Parathyroid adenoma (tissue), 2 donors: ENCODE measurements at regions not wholly inside any gene's neighbourhood (a gene's known extent, or its start where the extent isn't known, plus 50 kb on each side); places are given as distances from the start of the nearest gene placed in this dataset.

Experiments used
- H2AFZ ChIP-seq: fragments of 300-600 bp; sonication (generic); one replicate; pipeline ENCODE4 v1.7.0; 2017; ENCODE audit warnings: antibody characterized with exemption, mild to moderate bottlenecking
- H3K27ac ChIP-seq: fragments of 300-600 bp; sonication (generic); one replicate; pipeline ENCODE4 v1.7.0; 2017
- H3K27me3 ChIP-seq: fragments of 300-600 bp; sonication (generic); one replicate; pipeline ENCODE4 v1.7.0; 2017; ENCODE audit warnings: low read length; ENCODE audit not compliant: control insufficient read depth, insufficient read depth
- H3K36me3 ChIP-seq: fragments of 300-600 bp; sonication (generic); one replicate; pipeline ENCODE4 v1.7.0; 2017; ENCODE audit warnings: low read length; ENCODE audit not compliant: control insufficient read depth, insufficient read depth
- H3K4me1 ChIP-seq: fragments of 300-600 bp; sonication (generic); one replicate; pipeline ENCODE4 v1.7.0; 2017; ENCODE audit warnings: control low read depth
- H3K4me2 ChIP-seq: fragments of 300-600 bp; sonication (generic); one replicate; pipeline ENCODE4 v1.7.0; 2017; ENCODE audit warnings: low read length
- H3K4me3 ChIP-seq: fragments of 300-600 bp; sonication (generic); one replicate; pipeline ENCODE4 v1.7.0; 2017; ENCODE audit warnings: low read depth, low read length
- H3K79me2 ChIP-seq: fragments of 300-600 bp; sonication (generic); one replicate; pipeline ENCODE4 v1.7.0; 2017; ENCODE audit warnings: control low read depth
- H3K9ac ChIP-seq: fragments of 300-600 bp; sonication (generic); one replicate; pipeline ENCODE4 v1.7.0; 2017; ENCODE audit warnings: mild to moderate bottlenecking
- H3K9me3 ChIP-seq: fragments of 300-600 bp; sonication (generic); one replicate; pipeline ENCODE4 v1.7.0; 2017; ENCODE audit warnings: low read length; ENCODE audit not compliant: control insufficient read depth
- CTCF ChIP-seq: fragments of 300-600 bp; sonication (generic); IDR thresholded peaks from one replicate; pipeline ENCODE4 v1.7.0; 2017; ENCODE audit warnings: antibody characterized with exemption, mild to moderate bottlenecking
- donor health status: primary hyperparathyroidism.

GRCh38 chr1:88052167-88052566, 631.9 kb upstream of the PKN2 start:
- H3K79me2 ChIP-seq: no peaks in the 10 kb centered on the region
- no peak overlapping the region for H2AFZ ChIP-seq
- H3K9me3 ChIP-seq: no peaks in the 10 kb centered on the region
- H3K27ac ChIP-seq: no peak overlapping the region
- H3K4me1 ChIP-seq: no peaks in the 10 kb centered on the region
- H3K36me3 ChIP-seq: no peaks in the 10 kb centered on the region
- no peak overlapping the region for H3K4me3 ChIP-seq
- H3K27me3 ChIP-seq: no peaks in the 10 kb centered on the region
- TF ChIP-seq CTCF: no peak
- H3K4me2 ChIP-seq: no peak overlapping the region
- H3K9ac ChIP-seq: no peak overlapping the region

DNA sequence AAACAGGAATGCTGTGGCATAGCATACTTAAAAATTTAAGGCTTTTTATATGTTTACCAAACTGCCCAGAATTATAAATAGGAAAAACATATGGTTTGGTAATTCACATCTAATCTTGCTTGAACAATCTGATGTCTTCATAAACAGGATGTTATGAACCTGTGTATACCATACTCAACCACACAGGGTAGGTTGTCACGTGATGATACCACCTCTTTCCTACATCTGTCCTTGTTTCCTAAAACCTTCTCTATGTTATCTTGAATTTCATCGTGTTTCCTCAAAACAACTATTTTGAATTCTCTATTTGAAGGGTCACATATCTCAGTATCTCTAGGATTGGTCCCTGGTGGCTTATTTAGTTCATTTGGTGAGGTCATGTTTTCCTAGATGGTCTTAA, 631.0 kb upstream of the PKN2 start:
- no peaks in the 10 kb centered on the region for H3K4me1 ChIP-seq
- no peaks in the 10 kb centered on the region for H3K9me3 ChIP-seq
- H3K36me3 ChIP-seq: no peaks in the 10 kb centered on the region
- no peaks in the 10 kb centered on the region for H3K79me2 ChIP-seq
- no peaks in the 10 kb centered on the region for H3K27me3 ChIP-seq
- no peak for TF ChIP-seq CTCF
- no peak overlapping the region for H2AFZ ChIP-seq
- no peak overlapping the region for H3K4me3 ChIP-seq
- H3K9ac ChIP-seq: no peak overlapping the region
- H3K4me2 ChIP-seq: no peak overlapping the region
- H3K27ac ChIP-seq: no peak overlapping the region

DNA sequence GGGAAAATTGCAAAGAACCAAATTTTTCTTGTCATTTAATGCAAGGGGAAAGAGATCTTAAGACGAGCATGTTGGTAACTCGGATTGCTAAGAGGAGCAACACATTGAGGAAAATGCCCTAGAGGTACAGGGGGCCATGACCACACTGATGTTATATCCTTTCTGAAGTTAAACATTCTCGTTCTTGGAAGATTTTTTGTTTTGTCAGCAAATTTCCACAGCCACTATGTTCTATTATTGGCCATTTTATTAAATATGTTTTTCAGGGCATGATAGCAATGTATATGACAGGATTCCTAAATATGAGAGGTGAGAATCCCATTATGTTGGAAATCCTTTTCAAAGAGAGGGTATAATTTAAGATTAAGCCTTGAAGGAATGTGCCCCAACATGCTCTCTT, 627.2 kb upstream of the PKN2 start:
- Histone ChIP-seq H3K79me2 (no peaks in the 10 kb centered on the region), H3K36me3 (no peaks in the 10 kb centered on the region), H3K27ac (no peak overlapping the region), H3K4me1 (no peaks in the 10 kb centered on the region), H3K9me3 (no peaks in the 10 kb centered on the region), H3K4me2 (no peak overlapping the region), H2AFZ (no peak overlapping the region), H3K27me3 (no peaks in the 10 kb centered on the region), H3K4me3 (no peak overlapping the region), H3K9ac (no peak overlapping the region)
- no peak for TF ChIP-seq CTCF

GRCh38 chr1:88058205-88058604, 625.9 kb upstream of the PKN2 start:
- no peaks in the 10 kb centered on the region for H3K36me3 ChIP-seq
- no peaks in the 10 kb centered on the region for H3K4me1 ChIP-seq
- no peaks in the 10 kb centered on the region for H3K79me2 ChIP-seq
- no peak overlapping the region for H3K4me3 ChIP-seq
- no peak for TF ChIP-seq CTCF
- H3K27me3 ChIP-seq: no peaks in the 10 kb centered on the region
- no peak overlapping the region for H3K27ac ChIP-seq
- no peak overlapping the region for H3K9ac ChIP-seq
- H3K9me3 ChIP-seq: no peaks in the 10 kb centered on the region
- no peak overlapping the region for H2AFZ ChIP-seq
- no peak overlapping the region for H3K4me2 ChIP-seq

DNA sequence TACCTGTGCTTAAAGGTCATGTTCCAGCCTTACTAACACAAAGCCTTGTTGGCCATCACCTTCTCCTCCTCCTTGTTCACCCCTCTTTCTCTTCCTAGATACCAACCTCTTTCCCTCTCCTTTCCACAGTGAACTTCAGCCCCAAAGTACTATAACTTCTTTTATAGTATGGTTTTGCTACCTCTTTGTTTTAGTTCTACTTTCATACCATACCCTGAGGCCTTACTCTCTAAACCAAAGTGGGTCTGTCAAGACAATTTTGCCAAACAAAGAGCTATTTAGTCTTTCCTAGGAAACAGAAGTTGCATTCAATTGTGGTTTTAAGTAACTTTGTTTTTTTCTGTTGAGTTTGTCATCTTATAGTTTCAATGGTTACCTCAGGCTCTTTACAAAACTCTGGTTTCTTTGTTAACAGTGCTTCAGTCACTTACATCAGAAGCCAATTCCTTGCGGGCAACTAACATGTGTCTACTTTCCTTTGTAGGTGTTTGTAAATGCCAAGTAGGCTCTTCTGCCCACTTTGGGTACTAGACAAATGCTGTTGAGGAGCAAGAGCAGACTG, 623.9 kb upstream of the PKN2 start:
- H3K9me3 ChIP-seq: no peaks in the 10 kb centered on the region
- no peaks in the 10 kb centered on the region for H3K79me2 ChIP-seq
- TF ChIP-seq CTCF: no peak
- no peak overlapping the region for H3K4me3 ChIP-seq
- no peak overlapping the region for H3K4me2 ChIP-seq
- no peaks in the 10 kb centered on the region for H3K27me3 ChIP-seq
- H3K27ac ChIP-seq: no peak overlapping the region
- H3K9ac ChIP-seq: no peak overlapping the region
- H3K4me1 ChIP-seq: no peaks in the 10 kb centered on the region
- no peak overlapping the region for H2AFZ ChIP-seq
- H3K36me3 ChIP-seq: no peaks in the 10 kb centered on the region
